Heart left ventricle (tissue), 16 donors: ENCODE measurements at regions not wholly inside any gene's neighbourhood (a gene's known extent, or its start where the extent isn't known, plus 50 kb on each side); places are given as distances from the start of the nearest gene placed in this dataset.

ENCODE experiments used
- ATAC-seq, 4 donors: fragments of 200-7000 bp; cut with Tn5 transposase; one replicate each; pipeline ENCODE4 v1.9.1; 2020 to 2022; ENCODE audit warnings: moderate library complexity in 4 of 4, mild to moderate bottlenecking in 3 of 4, moderate number of reproducible peaks in 1 of 4
- DNase-seq, 5 donors: peaks; one replicate each; pipeline ENCODE4 v3.0.0-alpha.2; 2020
- H3K27ac ChIP-seq, 12 donors: fragments of 200-600 bp; sonication (generic) in 4 of 12; one replicate each; pipeline versions ENCODE4 v1.5.0 to v1.8.0; 2016 to 2022; ENCODE audit warnings: mild to moderate bottlenecking in 2 of 12
- H3K27me3 ChIP-seq, 9 donors: fragments of 200-600 bp; sonication (generic) in 2 of 9; one replicate each; pipeline versions ENCODE4 v1.5.1 to v1.8.0; 2016 to 2022; ENCODE audit warnings: mild to moderate bottlenecking in 3 of 9
- H3K36me3 ChIP-seq, 9 donors: fragments of 200-600 bp; sonication (generic) in 2 of 9; one replicate each; pipeline versions ENCODE4 v1.5.0 to v1.8.0; 2018 to 2022; ENCODE audit warnings: mild to moderate bottlenecking in 2 of 9
- H3K4me1 ChIP-seq, 12 donors: fragments of 200-600 bp; sonication (generic) in 4 of 12; one replicate each; pipeline versions ENCODE4 v1.5.0 to v1.8.0; 2016 to 2022; ENCODE audit warnings: mild to moderate bottlenecking in 3 of 12
- H3K4me3 ChIP-seq, 12 donors: fragments of 200-600 bp; sonication (generic) in 4 of 12; one replicate each; pipeline versions ENCODE4 v1.5.0 to v1.8.0; 2017 to 2022; ENCODE audit warnings: mild to moderate bottlenecking in 9 of 12, moderate library complexity in 4 of 12
- H3K9me3 ChIP-seq, 12 donors: fragments of 200-600 bp; sonication (generic) in 4 of 12; one replicate each; pipeline versions ENCODE4 v1.5.0 to v1.8.0; 2016 to 2022; ENCODE audit warnings: mild to moderate bottlenecking in 1 of 12
- CTCF ChIP-seq, 12 donors: fragments of 200-600 bp; sonication (generic) in 4 of 12; IDR thresholded peaks; one replicate each; pipeline versions ENCODE4 v1.5.0 to v1.8.0; 2018 to 2022; ENCODE audit warnings: antibody characterized with exemption in 12 of 12, mild to moderate bottlenecking in 5 of 12
- POLR2A ChIP-seq, 2 donors: fragments of 450-650 bp; IDR thresholded peaks; one replicate each; pipeline ENCODE4 v1.6.1; 2017; ENCODE audit warnings: antibody characterized with exemption in 2 of 2, mild to moderate bottlenecking in 2 of 2, moderate library complexity in 2 of 2
- WGBS, 4 donors: extraction: QIAGEN DNeasy Blood & Tissue Kit in 2 of 4; methylation state at CpG; one replicate each; pipeline versions ENCODE4 v1.1.5 to v1.1.7; 2013 to 2018; 5-methylcytosine and 5-hydroxymethylcytosine counted together
- intact Hi-C, 10 donors: fragments of 100-400 bp; cut with DNase I; formaldehyde crosslinking; loops; one replicate each; pipeline versions ENCODE4 v1.11.1 to v1.14.2; 2022
- donor health status: ischemic (EF 13 %, LVEDD 7.1; RV severe dilation, severe dysfunction).
- donor health status: healthy with polysubstance abuse.
- donor health status: DM: no; HTN: yes; CAD: no.
- donor health status: DM: no; HTN: no; CAD: no.
- donor health status: ischemic (EF 25% LVEDD 6.9; RV normal size, moderate dysfunction).
- donor health status: ischemic (EF 25% LVEDD 5.7; RV mildly dilated, moderate dysfunction).
- donor health status: healthy.
- donor health status: DM: yes; HTN: yes; CAD: no.
- donor health status: ischemic (EF 35%, LVEDD 5.7; RV mildly dilated, moderate dysfunction).
- donor health status: nonischemic (EF 11% LVEDD 7.7; RV severe dilation, severe dysfunction).
- donor health status: DM: yes; HTN: yes; CAD: no.
- donor health status: PGD.
- donor health status: ischemic (EF 29% LVEDD 5.4; RV normal size, mild dysfunction).
- donor health status: nonischemic (EF 23%, LVEDD 6.1; RV moderate dilation, normal function).

GRCh38 chr15:26017665-26018064 lies 154.5 kb upstream of the ATP10A start:
- no peak for DNase-seq
- 83 to 94% (median 89%) methylated on average over 7 of the region's 7 CpGs for WGBS, 4 donors
- H3K36me3 ChIP-seq, result no peaks in the 10 kb centered on the region
- no peaks in the 10 kb centered on the region for H3K4me1 ChIP-seq
- H3K27ac ChIP-seq, result no peak overlapping the region
- ATAC-seq, result no peak
- no peak overlapping the region for H3K4me3 ChIP-seq
- peaks cover 0 to 11% (median 0%) of the 10 kb centered on the region in 9 donors for H3K27me3 ChIP-seq
- TF ChIP-seq POLR2A (IDR thresholded peaks at IDR 0.05) (no peak), CTCF (IDR thresholded peaks at IDR 0.05) (no peak)
- H3K9me3 ChIP-seq, result no peaks in the 10 kb centered on the region
- intact Hi-C loops, result no loop called here

- peaks cover 0 to 3% (median 0%) of the 10 kb centered on the region in 12 donors for H3K9me3 ChIP-seq
- ATAC-seq (no peak), DNase-seq (no peak)
- 55 to 76% (median 63%) methylated on average over 11 of the region's 11 CpGs for WGBS, 4 donors
- no peaks in the 10 kb centered on the region for H3K4me1 ChIP-seq
- H3K36me3 ChIP-seq, result no peaks in the 10 kb centered on the region
- no peak overlapping the region for H3K27ac ChIP-seq
- no peak overlapping the region for H3K4me3 ChIP-seq
- TF ChIP-seq POLR2A (IDR thresholded peaks at IDR 0.05), result no peak
- TF ChIP-seq CTCF (IDR thresholded peaks at IDR 0.05), result no peak
- peaks cover 0 to 11% (median 0%) of the 10 kb centered on the region in 9 donors for H3K27me3 ChIP-seq
- intact Hi-C loops, result no loop called here
Observed at GRCh38 chr15:26015516-26016075, 152.5 kb upstream of the ATP10A start.

GRCh38 chr15:26013981-26014380 lies 150.9 kb upstream of the ATP10A start:
- no peak overlapping the region for H3K27ac ChIP-seq
- H3K4me3 ChIP-seq, result no peak overlapping the region
- H3K9me3 ChIP-seq, result peaks cover 0 to 12% (median 0%) of the 10 kb centered on the region in 12 donors
- H3K27me3 ChIP-seq, result peaks cover 0 to 17% (median 0%) of the 10 kb centered on the region in 9 donors
- DNase-seq, result no peak
- no peak for ATAC-seq
- TF ChIP-seq CTCF (IDR thresholded peaks at IDR 0.05) (no peak), POLR2A (IDR thresholded peaks at IDR 0.05) (no peak)
- H3K36me3 ChIP-seq, result no peaks in the 10 kb centered on the region
- intact Hi-C loops, result no loop called here
- 62 to 74% (median 68%) methylated on average over 5 of the region's 5 CpGs for WGBS, 4 donors
- no peaks in the 10 kb centered on the region for H3K4me1 ChIP-seq

GRCh38 chr15:26011916-26012315 lies 148.8 kb upstream of the ATP10A start:
- TF ChIP-seq POLR2A (IDR thresholded peaks at IDR 0.05) (no peak), CTCF (IDR thresholded peaks at IDR 0.05) (no peak)
- no peaks in the 10 kb centered on the region for H3K4me1 ChIP-seq
- intact Hi-C loops, result no loop called here
- peaks cover 0 to 17% (median 0%) of the 10 kb centered on the region in 9 donors for H3K27me3 ChIP-seq
- no peak overlapping the region for H3K4me3 ChIP-seq
- H3K9me3 ChIP-seq, result peaks cover 0 to 12% (median 0%) of the 10 kb centered on the region in 12 donors
- H3K27ac ChIP-seq, result no peak overlapping the region
- no peaks in the 10 kb centered on the region for H3K36me3 ChIP-seq
- ATAC-seq, result no peak
- no peak for DNase-seq
- 71 to 92% (median 81%) methylated on average over 3 of the region's 3 CpGs for WGBS, 4 donors
